ENCODE measurements at regions not wholly inside any gene's neighbourhood (a gene's known extent, or its start where the extent isn't known, plus 50 kb on each side); places are given as distances from the start of the nearest gene placed in this dataset.

- H3K36me3 ChIP-seq (ENCODE audit: control insufficient read depth in 4 of 4, insufficient read depth in 3 of 4, low read depth in 1 of 4, low read length in 3 of 4), result no peaks in the 10 kb centered on the region
- no peak for DNase-seq (ENCODE audit: low spot score)
- peak overlapping the region in 2 of 3 donors; percentile 8 to 27 for H3K4me3 ChIP-seq (ENCODE audit: low read depth in 1 of 3, low read length in 3 of 3)
- 89% methylated on average over 11 of the region's 11 CpGs for WGBS
- H3K9me3 ChIP-seq (ENCODE audit: control insufficient read depth in 4 of 4, low read length in 3 of 4), result peaks cover 3 to 12% (median 7%) of the 10 kb centered on the region in 4 donors
- peaks cover 0 to 8% (median 1%) of the 10 kb centered on the region in 4 donors for H3K4me1 ChIP-seq (ENCODE audit: control insufficient read depth in 4 of 4, insufficient read depth in 4 of 4, low read length in 3 of 4)
- no peaks in the 10 kb centered on the region for H3K27me3 ChIP-seq (ENCODE audit: control insufficient read depth in 4 of 4, insufficient read depth in 4 of 4, low read length in 3 of 4)
- H3K9ac ChIP-seq (ENCODE audit: low read depth in 1 of 2, low read length in 2 of 2), result no peak overlapping the region
- no peak overlapping the region for H3K27ac ChIP-seq (ENCODE audit: low read depth in 1 of 2, low read length in 2 of 2)
- TF ChIP-seq SP1 (IDR thresholded peaks at IDR 0.05) (no peak), CTCF (IDR thresholded peaks at IDR 0.05; ENCODE audit: low read depth, low read length, missing input control) (no peak), JUND (IDR thresholded peaks at IDR 0.05) (no peak), MAX (IDR thresholded peaks at IDR 0.05) (no peak), REST (IDR thresholded peaks at IDR 0.05) (no peak), HNF4G (IDR thresholded peaks at IDR 0.05) (no peak), FOXA2 (IDR thresholded peaks at IDR 0.05) (no peak), HNF4A (conservative IDR thresholded peaks at IDR 0.05) (no peak), NR2F2 (IDR thresholded peaks at IDR 0.05) (no peak), RXRA (IDR thresholded peaks at IDR 0.05) (no peak), EGR1 (IDR thresholded peaks at IDR 0.05; ENCODE audit: low read depth in 2 of 2) (no peak), ATF3 (IDR thresholded peaks at IDR 0.05) (no peak)
Measured at GRCh38 chr17:54836723-54837462, 63.8 kb upstream of the TOM1L1 start.

- WGBS, result 64% methylated on average over 3 of the region's 3 CpGs
- DNase-seq (ENCODE audit: low spot score), result no peak
- H3K4me1 ChIP-seq (ENCODE audit: control insufficient read depth in 4 of 4, insufficient read depth in 4 of 4, low read length in 3 of 4), result peaks cover 0 to 8% (median 4%) of the 10 kb centered on the region in 4 donors
- H3K4me3 ChIP-seq (ENCODE audit: low read depth in 1 of 3, low read length in 3 of 3), result no peak overlapping the region
- no peaks in the 10 kb centered on the region for H3K27me3 ChIP-seq (ENCODE audit: control insufficient read depth in 4 of 4, insufficient read depth in 4 of 4, low read length in 3 of 4)
- H3K9ac ChIP-seq (ENCODE audit: low read depth in 1 of 2, low read length in 2 of 2), result no peak overlapping the region
- H3K9me3 ChIP-seq (ENCODE audit: control insufficient read depth in 4 of 4, low read length in 3 of 4), result peaks cover 3 to 12% (median 7%) of the 10 kb centered on the region in 4 donors
- H3K27ac ChIP-seq (ENCODE audit: low read depth in 1 of 2, low read length in 2 of 2), result no peak overlapping the region
- no peaks in the 10 kb centered on the region for H3K36me3 ChIP-seq (ENCODE audit: control insufficient read depth in 4 of 4, insufficient read depth in 3 of 4, low read depth in 1 of 4, low read length in 3 of 4)
- no peak for TF ChIP-seq EGR1 (IDR thresholded peaks at IDR 0.05; ENCODE audit: low read depth in 2 of 2)
- peak; percentile 22 for TF ChIP-seq RAD21 (IDR thresholded peaks at IDR 0.05)
- peak; percentile 35 for TF ChIP-seq MAX (IDR thresholded peaks at IDR 0.05)
- peak; percentile 81 for TF ChIP-seq REST (IDR thresholded peaks at IDR 0.05)
- no peak for TF ChIP-seq FOXA1 (IDR thresholded peaks at IDR 0.05)
- peak; percentile 71 for TF ChIP-seq SP1 (IDR thresholded peaks at IDR 0.05)
- peak; percentile 90 to 94 for TF ChIP-seq HNF4A (conservative IDR thresholded peaks at IDR 0.05)
- peak; percentile 44 for TF ChIP-seq ZBTB33 (IDR thresholded peaks at IDR 0.05)
- TF ChIP-seq ATF3 (IDR thresholded peaks at IDR 0.05), result no peak
- TF ChIP-seq JUND (IDR thresholded peaks at IDR 0.05), result peak in 1 of 2 donors; percentile 51
- TF ChIP-seq GABPA (IDR thresholded peaks at IDR 0.05 in 1 of 2, conservative IDR thresholded peaks at IDR 0.05 in 1 of 2), result no peak
- TF ChIP-seq HNF4G (IDR thresholded peaks at IDR 0.05), result peak; percentile 81
- TF ChIP-seq FOXA2 (IDR thresholded peaks at IDR 0.05), result no peak
- no peak for TF ChIP-seq NR2F2 (IDR thresholded peaks at IDR 0.05)
Measured at GRCh38 chr17:54838651-54839421, 61.8 kb upstream of the TOM1L1 start.

Data from liver (tissue), 8 donors.